DMS153 treated with DMSO at 0.1 percent for 48 hours (cell line): ENCODE measurements at regions not wholly inside any gene's neighbourhood (a gene's known extent, or its start where the extent isn't known, plus 50 kb on each side); places are given as distances from the start of the nearest gene placed in this dataset.
A peak's percentile ranks its signal among the peaks of the same experiment; 100 is the strongest.

Experiments
- DNase-seq: peaks from one replicate; lab custom pipeline; 2025; ENCODE audit not compliant: unreplicated experiment; lab: John Stamatoyannopoulos, UW

DNA sequence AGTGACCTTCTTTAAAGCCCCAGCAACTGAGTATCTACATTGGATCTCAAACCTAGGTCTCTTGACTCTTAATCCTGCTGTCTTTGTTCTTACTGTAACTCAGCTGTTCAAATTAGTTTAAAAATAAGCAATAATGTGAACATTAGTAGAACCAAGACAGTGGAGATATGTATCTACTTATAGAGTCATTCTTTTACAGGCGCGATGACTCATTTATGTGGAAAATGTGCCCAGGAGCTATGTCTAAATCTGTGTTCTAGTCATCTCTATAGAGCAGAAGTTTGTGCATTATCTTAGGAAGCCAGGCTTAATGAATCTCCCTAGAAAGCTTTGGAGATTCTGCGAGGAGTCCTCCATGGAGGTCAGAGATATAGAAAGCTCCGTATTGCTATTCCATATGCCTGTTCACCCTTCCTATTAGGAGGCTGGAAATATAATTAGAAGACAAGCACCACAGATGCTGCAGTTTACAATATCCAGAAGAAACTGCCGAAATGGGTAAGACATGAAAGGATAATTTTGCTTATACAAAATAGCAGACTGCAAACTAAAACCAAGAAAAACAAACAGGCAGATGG lies 211.6 kb downstream of the TRIB2 start:
- no peak for DNase-seq

- DNase-seq, result peak; percentile 42
Measured at GRCh38 chr2:12928775-12929401, 212.2 kb downstream of the TRIB2 start.

DNA sequence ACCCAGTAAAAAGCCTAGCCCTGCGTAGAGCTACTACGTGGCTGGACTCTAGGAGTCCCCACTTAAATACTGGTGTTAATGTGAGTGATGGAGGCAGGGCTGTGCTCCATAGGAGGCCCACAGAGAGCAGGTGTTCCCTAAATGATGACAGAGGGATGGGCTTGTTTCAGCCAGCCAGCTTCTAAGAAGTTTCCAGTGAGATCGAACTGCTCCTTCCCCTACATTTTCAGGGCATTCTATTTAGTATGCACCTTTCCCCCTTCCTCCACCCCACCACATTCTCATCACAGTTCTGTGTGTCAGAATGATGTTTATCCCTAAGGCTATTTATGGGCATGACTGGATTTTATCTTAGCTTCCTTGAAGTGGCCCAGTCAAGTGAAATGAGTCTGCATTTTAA lies 213.0 kb downstream of the TRIB2 start:
- DNase-seq, result no peak

DNA sequence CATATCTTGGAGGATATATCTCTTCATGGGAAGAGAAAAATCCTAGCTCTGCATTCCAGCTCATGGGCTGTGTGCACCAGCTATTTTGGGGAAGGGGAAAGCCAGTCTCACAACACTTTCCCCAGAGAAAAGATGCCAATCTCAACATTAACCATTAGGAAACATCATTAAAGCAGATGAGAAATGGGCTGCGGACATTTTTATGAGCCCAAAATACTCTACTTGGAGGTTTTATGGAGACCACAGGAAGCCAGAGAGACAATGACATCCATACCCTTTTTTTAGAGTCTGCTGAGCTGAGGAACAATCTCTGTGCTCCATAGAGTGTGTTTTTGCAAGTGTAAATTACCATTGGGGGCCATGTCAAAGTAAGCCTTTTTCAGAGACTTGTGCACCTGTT lies 213.7 kb downstream of the TRIB2 start:
- no peak for DNase-seq

DNA sequence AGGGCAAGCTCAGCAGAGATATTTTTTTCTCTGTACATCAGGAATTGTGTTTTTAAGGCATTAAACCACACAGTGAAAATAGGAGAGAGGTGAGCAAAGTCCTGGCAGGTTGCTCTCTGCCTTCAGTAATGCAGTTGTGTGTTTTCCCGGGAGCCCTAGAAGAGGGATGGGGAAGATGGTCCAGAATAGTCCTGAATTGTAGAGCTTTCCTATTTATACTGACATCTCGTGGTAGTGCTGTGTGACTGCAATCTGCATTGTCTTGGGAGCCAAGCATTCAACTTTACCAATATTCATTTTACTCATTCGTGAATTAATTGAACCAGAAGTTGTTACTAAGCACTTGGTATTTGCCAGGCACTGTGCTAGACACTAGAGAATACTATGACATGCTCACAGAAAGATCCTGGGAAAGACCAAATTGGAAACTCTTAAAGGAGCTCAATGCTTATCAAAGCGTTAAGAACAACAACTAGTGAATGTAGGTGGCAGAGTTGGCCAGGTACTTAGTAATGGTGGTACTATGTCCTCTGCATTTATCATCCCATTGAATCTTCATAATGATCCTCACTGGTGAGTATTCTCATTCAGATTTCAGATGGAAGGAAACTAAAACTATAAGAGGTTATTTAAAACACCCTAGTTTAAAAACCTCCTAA lies 214.6 kb downstream of the TRIB2 start:
- DNase-seq, result peak; percentile 15

DNA sequence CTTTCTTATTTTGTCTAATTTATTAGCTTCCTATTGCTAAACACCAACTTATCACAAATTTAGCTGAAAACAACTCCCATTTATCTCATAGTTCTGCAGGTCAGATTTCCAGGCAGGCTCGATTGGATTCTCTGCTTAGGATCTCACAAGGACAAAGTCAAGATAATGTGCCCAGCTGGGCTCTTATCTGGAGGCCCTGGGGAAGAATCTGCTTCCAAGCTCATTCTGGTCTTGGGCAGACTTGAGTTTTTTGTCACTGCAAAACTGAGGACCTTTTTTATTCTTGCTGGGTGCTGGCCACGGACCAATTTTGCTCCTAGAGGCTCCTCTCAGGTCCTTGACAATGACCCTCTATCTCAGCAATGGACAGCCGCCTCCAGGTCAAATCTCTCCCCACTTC lies 215.5 kb downstream of the TRIB2 start:
- no peak for DNase-seq

GRCh38 chr2:12934146-12934756 lies 217.5 kb downstream of the TRIB2 start:
- no peak for DNase-seq

DNA sequence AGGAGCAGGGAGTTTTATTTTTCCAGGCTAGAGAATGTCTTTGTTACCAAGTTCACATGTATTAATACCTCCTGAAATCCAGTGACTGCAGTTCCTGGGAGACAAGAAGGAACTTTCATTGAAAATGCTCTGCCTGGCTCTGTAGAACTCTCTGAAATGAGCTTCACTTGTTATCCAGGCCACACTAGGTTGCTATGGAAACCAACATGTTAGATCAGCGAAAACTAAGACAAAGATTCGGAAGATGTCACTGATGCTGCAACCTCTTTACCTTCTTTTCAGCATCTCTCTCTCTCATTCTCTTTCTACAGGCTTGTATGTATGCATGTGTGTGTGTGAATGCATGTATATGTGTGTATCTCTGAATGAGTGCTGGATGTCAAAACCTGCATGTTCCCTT lies 218.5 kb downstream of the TRIB2 start:
- DNase-seq, result no peak

DNA sequence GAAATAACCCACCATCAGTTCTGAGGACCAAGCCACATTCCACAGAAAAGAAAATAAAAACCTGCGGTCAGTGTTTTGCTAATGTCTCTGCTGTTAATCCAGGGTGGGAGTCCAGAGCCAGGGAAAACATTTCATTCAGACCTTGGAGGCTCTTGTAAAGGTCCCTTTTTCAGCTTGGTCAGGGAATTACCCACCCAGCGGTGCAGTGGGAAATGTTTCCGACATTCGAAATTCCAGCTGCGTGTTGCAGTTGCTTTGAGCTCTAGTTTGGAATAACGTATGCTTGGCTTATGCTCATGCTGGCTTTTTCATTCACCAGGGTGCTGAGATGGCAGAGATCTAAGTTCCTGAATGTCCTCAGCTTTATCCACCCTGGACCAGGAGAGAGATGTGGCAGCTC lies 219.1 kb downstream of the TRIB2 start:
- DNase-seq, result no peak

GRCh38 chr2:12941203-12941602 lies 224.5 kb downstream of the TRIB2 start:
- no peak for DNase-seq

GRCh38 chr2:12948231-12948960 lies 231.7 kb downstream of the TRIB2 start:
- DNase-seq, result peak; percentile 17

DNA sequence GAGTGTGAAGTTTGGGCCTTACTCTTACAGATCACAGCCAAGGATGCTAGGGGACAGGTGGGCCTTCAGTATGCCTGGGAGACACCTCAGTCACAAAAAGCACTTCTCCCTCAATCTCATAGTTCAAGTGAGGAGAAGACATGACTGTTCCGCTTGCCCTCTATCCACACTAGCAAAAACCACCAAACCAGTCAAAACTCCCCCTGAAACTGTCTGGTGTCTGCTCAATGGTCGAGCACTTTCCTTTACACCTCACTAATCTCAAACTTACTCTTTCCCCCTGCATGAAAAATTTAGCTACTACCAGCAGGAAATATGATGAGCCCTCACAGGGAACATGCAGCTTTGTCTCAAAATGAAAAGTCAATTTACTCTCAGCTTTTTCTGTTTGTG lies 232.2 kb downstream of the TRIB2 start:
- no peak for DNase-seq

- DNase-seq, result no peak
Measured at GRCh38 chr2:12949406-12949805, 232.7 kb downstream of the TRIB2 start.

- DNase-seq, result no peak
Measured at GRCh38 chr2:12950174-12950573, 233.4 kb downstream of the TRIB2 start.

GRCh38 chr2:12950957-12951656 lies 234.4 kb downstream of the TRIB2 start:
- DNase-seq, result no peak

DNA sequence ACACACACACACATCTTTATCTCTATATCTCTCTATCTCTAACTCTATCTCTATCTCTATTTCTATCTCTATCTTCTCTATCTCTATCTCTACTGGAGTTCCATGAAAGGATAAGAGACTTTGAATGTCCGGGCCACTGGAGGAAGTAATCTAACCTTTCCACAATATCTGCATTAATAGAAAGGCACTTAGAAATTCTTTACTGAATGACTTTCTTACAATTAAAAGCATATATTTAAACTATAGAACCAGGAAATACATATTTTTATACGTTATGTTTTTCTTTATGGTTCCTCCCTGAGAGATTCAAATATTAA lies 234.9 kb downstream of the TRIB2 start:
- no peak for DNase-seq

GRCh38 chr2:12953596-12953995 lies 236.9 kb downstream of the TRIB2 start:
- DNase-seq, result no peak

GRCh38 chr2:12955864-12956263 lies 239.1 kb downstream of the TRIB2 start:
- DNase-seq, result no peak

GRCh38 chr2:12957251-12957650 lies 240.5 kb downstream of the TRIB2 start:
- DNase-seq, result no peak

DNA sequence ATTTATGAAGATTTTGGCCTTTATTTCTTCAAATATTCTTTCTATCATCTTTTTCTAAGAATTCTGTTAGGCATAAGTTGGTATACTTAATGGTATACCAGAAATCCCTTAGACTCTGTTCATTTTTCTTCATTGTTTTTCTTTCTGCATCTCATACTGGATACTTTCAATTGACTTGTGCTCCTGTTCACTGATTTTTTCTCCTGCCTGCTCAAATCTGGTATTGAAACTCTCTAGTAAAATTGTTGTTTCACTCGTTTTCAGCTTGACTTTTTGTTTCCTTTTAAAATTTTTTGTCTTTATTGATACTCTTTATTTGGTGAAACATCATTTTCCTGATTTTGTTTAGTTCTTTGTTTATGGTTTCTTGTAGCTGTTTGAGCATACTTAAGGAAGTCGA lies 243.2 kb downstream of the TRIB2 start:
- DNase-seq, result no peak

DNA sequence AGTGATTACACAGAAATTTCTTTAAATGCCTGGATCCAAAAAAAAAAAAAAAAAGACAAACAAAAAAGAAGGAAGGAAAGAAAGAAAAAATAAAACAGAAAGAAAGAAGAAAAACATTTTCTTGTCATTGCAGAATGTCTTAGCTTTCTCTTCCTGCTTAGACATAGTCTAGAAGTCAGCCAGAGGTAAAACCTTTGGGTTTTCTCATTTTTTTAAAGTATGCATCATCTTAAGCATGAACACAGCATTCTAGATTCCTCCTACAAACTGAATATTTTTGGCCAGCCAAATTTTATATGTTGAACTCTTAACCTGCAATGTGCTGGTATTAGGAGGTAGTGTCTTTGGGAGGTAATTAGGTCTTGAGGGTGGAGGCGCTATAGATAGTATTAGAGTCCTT lies 243.9 kb downstream of the TRIB2 start:
- DNase-seq, result no peak
